ENCODE measurements at regions not wholly inside any gene's neighbourhood (a gene's known extent, or its start where the extent isn't known, plus 50 kb on each side); places are given as distances from the start of the nearest gene placed in this dataset.

- POLR2A ChIA-PET (ENCODE audit: low non-redundant PET), result no interaction called here
- no peak for DNase-seq (ENCODE audit: low spot score)
- CTCF ChIA-PET, result no interaction called here
- no peak for TF ChIP-seq CTCF (conservative IDR thresholded peaks at IDR 0.05; ENCODE audit: low read depth)
- no peak overlapping the region for H3K27ac ChIP-seq
Measured at GRCh38 chr22:34099278-34099677, 179.0 kb upstream of the LARGE1 start.

- ChIA-PET POLR2A (ENCODE audit: low non-redundant PET) (no interaction called here), CTCF (no interaction called here)
- H3K27ac ChIP-seq, result no peak overlapping the region
- no peak for TF ChIP-seq CTCF (conservative IDR thresholded peaks at IDR 0.05; ENCODE audit: low read depth)
- no peak for DNase-seq (ENCODE audit: low spot score)
Measured at GRCh38 chr22:34102633-34103032, 182.4 kb upstream of the LARGE1 start.

GRCh38 chr22:34105461-34106062 is 185.3 kb upstream of the LARGE1 start:
- no peak for TF ChIP-seq CTCF (conservative IDR thresholded peaks at IDR 0.05; ENCODE audit: low read depth)
- POLR2A ChIA-PET (ENCODE audit: low non-redundant PET), result no interaction called here
- CTCF ChIA-PET, result no interaction called here
- DNase-seq (ENCODE audit: low spot score), result no peak
- no peak overlapping the region for H3K27ac ChIP-seq

GRCh38 chr22:34108168-34108567 is 187.9 kb upstream of the LARGE1 start:
- H3K27ac ChIP-seq, result no peak overlapping the region
- no peak for DNase-seq (ENCODE audit: low spot score)
- TF ChIP-seq CTCF (conservative IDR thresholded peaks at IDR 0.05; ENCODE audit: low read depth), result no peak
- ChIA-PET POLR2A (ENCODE audit: low non-redundant PET) (no interaction called here), CTCF (no interaction called here)

GRCh38 chr22:34111210-34111824 is 191.0 kb upstream of the LARGE1 start:
- CTCF ChIA-PET, result interaction anchor here (0.8 kb wide), 1 partner anchor 11 kb away, joined by 3 read pairs; no protein-coding TSS in a partner anchor
- peak; percentile 0 for DNase-seq (ENCODE audit: low spot score)
- no peak overlapping the region for H3K27ac ChIP-seq
- no peak for TF ChIP-seq CTCF (conservative IDR thresholded peaks at IDR 0.05; ENCODE audit: low read depth)
- POLR2A ChIA-PET (ENCODE audit: low non-redundant PET), result no interaction called here

- no peak overlapping the region for H3K27ac ChIP-seq
- DNase-seq (ENCODE audit: low spot score), result no peak
- no peak for TF ChIP-seq CTCF (conservative IDR thresholded peaks at IDR 0.05; ENCODE audit: low read depth)
- ChIA-PET CTCF (no interaction called here), POLR2A (ENCODE audit: low non-redundant PET) (no interaction called here)
Measured at GRCh38 chr22:34113381-34113780, 193.1 kb upstream of the LARGE1 start.
